GM19438 (cell line): ENCODE measurements at regions not wholly inside any gene's neighbourhood (a gene's known extent, or its start where the extent isn't known, plus 50 kb on each side); places are given as distances from the start of the nearest gene placed in this dataset.

Experiments
- ATAC-seq: cut with Tn5 transposase; IDR thresholded peaks from one replicate; pipeline ENCODE4 v1.9.1; 2021; ENCODE audit warnings: low read depth; ENCODE audit not compliant: unreplicated experiment

GRCh38 chr18:78086931-78087330 is 837.3 kb downstream of the GALR1 start:
- ATAC-seq = no peak

- no peak for ATAC-seq
Measured at GRCh38 chr18:78087338-78087737, 837.7 kb downstream of the GALR1 start.

DNA sequence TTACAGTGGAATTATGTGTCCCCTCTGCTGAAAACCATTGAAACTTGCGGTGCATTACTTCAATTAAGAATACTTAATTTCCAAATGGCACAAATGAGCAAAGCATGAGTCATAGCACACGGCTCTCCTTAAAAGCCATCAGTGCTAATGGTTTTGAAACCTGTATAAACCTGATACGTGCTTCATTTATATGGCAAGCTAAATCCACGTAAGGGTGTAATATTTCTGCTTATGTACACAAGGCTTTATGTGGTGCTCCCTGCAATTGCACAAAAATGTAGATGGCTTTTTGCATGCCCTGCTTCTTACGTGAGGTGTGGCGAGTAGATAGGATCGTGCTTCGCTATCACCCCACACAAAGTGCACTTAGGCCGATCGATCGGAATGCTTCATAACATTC is 840.9 kb downstream of the GALR1 start:
- no peak for ATAC-seq

DNA sequence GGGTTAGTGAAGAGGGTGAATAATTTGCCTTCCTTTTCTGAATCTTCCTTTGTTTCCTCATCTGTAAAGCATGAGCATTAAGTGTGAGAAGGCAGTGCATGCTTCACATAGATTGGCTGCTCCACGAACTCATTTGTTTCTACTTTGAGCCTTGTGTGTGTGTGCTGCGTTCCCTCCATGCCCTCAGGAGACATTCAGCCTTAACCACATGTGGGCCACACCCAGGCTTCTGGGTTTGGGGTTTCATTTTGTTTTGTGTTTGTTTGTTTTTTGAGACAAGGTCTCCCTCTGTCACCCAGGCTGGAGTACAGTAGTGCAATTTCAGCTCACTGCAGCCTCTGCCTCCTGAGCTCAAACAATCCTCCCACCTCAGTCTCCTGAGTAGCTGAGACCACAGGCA is 843.3 kb downstream of the GALR1 start:
- ATAC-seq = no peak

DNA sequence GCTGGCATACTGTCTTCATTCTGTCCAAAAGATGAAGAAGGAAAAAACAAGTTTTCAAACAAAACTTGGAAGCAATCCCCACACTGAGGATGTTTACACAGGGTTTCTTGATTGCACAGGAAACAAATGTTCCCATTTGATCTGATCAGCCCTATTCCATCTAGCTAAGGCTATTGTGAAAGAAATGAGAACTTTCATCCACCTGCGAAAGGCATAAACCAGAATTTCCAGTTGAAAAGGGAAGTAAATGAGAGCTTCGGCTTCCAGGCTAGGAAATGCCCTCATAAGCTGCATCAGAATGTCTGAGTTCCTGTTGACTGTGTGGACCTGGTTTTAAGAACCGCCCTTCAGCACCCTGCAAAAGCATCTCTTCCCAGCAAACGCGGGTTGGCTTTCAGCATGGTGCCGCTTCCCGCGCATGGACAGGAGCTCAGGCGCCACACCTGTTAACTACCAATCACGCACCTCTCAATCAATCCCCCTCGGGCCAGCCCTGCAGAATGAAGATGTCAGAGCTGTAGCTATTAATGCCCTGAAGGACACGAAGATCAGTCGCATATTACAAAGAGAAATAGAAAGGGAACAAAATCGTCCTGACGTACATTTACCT is 850.4 kb downstream of the GALR1 start:
- ATAC-seq = no peak

DNA sequence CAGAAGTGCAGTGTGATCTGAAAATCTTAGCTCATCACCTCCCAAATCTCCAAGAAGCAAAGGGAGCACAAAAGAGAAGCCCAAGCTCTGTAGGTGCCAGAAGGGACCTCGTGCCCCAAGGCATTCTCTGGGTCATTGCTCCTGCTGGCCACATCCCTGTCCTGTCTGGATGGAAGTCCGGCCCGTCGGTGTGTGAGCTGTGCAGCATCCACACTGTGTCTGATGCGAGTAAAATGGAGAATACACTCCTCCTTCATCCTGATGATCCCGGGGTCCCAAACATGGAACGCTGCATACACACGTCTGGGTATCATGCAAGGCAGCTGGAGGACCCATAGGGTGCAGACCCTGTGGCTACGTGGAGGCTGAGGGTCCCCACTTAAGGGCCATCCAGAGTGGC is 851.4 kb downstream of the GALR1 start:
- no peak for ATAC-seq

GRCh38 chr18:78102135-78102534 is 852.5 kb downstream of the GALR1 start:
- ATAC-seq = no peak

GRCh38 chr18:78105611-78106010 is 856.0 kb downstream of the GALR1 start:
- no peak for ATAC-seq

DNA sequence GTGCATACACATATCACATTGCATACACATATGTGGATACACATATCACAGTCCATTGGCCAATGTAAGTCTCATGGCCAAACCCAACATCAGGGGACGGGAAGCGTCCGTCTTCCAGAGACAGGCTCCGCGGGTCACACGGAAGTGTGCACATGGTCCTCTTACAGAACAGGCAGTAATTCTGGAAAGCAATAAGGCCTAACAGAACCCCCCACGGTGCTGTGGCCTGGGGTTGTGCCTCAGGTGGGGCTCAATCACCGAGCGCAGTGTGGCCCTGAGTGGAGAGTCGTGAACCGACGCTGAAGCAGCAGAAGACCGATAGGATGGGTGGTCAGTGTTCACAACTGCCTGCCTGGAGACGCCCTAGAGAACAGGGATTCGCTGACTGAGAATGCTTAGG is 857.3 kb downstream of the GALR1 start:
- ATAC-seq = no peak

DNA sequence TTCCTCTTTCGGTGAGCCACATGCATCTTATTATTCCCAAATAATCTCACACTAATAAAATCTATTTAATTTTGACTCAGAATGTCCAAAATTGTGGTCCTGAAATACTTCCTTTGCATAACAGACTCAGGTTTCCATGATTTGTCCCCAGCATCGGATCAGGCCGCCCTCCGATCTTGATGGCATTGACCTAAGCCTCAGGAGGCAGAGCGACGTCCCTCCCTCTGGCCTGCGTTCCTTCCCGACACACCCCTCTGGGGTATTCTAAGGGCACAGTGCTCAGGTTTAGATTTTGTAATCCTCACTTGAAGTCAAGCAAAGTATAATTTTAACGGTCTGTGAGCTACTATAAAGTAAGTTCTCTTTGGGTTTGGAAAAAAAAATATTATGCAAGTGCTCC is 857.7 kb downstream of the GALR1 start:
- no peak for ATAC-seq

DNA sequence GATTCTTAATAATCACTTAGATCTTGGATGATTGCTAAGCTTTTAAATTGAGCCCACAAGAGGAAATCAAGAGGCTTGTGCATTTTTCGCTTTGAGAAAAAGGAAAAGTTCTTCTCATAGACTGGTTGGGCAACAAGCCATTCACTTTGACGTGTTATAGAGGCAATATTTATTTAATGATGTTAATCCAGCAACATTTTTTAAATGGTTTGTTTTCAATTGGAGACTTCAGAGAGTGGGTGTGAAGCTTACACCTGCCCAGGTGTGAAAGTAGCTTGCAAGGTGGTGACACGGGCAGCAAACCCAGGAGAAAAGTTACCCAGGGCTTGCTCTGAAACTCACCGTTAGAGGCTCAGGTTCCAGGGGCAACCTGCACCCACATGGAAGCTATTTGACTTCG is 858.9 kb downstream of the GALR1 start:
- no peak for ATAC-seq

DNA sequence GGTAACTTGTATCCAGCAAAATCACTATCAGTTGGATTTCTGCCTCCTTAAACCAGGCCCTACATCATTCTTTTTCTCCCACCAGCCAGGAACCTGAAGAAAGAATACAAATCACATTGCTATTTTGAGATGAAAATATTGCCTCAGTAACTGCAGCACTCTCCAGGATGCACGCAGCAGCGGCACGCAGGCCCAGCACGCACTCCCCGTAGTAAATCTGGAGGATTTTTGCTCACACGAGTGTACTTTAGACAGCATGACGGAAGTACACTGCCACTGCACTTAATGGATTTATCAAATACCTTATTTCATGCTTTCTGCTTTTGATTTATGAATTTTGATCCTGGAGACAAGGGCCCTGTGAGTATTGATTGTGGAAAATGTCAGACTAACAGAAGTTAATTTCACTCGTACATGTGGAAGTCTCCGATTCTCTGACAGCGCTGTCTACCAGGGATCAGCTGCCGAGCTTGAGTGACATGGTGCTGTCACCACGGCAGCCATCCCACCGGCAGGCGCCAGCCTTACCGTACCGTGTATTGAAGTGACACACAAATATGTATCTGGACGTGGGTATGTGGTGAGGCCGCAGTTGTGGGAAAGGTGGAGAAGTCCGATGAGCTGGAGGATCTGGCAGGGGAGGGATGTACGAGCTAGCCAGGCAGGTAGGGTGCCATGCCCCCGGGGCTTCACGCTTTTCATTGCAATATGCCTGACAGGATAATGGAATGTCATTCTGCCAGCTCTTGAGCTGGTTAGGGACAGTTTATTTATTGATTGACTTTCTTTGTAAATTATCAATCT is 863.7 kb downstream of the GALR1 start:
- ATAC-seq = no peak

- ATAC-seq = no peak
Measured at GRCh38 chr18:78113940-78114251, 864.2 kb downstream of the GALR1 start.

GRCh38 chr18:78115896-78116561 is 863.6 kb upstream of the SALL3 start:
- ATAC-seq = no peak

DNA sequence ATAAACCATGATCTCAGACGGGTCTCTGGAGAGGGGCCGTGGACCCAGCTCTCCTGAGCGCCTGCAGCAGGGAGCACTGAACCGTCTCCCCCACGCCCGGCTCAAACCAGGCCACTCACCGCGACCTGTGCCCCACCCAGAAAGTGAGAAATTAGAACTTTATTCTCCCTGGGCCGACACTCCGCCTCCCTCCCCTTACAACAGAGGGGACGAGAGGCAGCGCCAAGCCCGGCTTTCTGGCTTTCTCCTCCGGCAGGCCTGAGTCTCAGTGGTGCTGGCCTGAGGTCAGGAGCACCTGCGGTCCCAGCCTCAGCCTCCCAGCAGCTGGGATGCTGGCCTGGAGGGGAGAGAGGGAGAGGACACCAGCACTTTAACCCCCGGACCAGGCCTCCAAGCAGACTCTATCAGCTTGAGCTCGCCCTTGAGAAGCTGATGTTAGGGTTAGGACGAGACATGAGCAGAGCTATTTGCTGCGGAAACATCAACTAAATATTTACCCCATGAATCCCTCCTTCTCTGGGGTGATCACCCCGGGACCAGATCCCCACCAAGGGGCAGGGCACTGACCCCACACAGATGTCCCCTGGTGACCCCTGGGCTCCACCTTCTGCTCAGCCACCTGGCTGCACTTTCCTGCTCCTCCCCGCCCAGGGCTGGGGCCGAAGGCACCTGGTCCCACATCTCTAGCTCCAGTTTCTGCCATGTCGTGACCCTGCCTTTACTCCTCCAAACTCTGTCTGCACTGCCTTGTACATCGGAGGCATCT is 856.3 kb upstream of the SALL3 start:
- ATAC-seq = no peak

DNA sequence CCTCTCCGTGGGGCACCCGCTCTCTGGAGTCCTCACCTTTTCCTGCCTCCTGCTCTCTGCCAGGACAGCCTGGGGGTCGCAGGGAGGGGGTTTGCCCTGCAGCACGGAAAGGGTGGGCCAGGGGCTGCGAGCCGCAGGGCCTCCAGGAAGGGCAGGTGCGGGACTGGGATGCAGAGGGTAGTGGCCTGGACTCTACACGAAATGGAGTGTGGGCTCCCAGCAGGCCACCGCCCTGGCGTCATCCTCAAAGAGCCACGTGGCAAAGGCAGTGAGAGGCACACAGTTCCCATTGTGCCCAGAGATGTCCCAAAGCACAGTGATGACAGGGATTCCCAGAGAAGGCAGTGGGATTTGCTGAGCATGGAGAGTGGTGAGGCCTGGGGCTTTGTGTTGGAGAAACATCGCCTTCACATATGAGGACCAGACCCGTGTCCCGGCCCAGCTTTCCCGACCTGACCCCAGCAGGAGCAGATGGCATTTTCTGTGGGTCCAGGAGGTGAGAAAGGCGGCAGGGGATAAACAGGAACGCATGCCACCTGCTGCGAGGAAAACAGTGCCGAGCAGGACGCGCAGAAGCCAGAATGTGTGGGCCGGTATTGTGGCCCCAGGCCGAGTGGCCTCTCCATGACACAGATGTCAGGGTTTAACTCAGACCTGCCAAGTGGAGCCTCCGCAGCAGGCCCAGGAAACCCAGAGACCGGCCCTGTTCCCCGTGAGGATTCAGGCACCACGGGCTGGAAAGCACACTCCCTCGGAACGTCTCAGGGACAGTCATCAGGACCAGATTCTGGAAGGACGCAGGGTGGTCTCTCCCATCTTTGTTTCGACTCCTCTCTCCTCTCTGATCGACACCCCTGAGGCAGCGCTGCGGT is 855.5 kb upstream of the SALL3 start:
- ATAC-seq = no peak

- no peak for ATAC-seq
Measured at GRCh38 chr18:78125206-78125896, 854.3 kb upstream of the SALL3 start.

GRCh38 chr18:78126106-78126505 is 853.5 kb upstream of the SALL3 start:
- ATAC-seq = no peak

DNA sequence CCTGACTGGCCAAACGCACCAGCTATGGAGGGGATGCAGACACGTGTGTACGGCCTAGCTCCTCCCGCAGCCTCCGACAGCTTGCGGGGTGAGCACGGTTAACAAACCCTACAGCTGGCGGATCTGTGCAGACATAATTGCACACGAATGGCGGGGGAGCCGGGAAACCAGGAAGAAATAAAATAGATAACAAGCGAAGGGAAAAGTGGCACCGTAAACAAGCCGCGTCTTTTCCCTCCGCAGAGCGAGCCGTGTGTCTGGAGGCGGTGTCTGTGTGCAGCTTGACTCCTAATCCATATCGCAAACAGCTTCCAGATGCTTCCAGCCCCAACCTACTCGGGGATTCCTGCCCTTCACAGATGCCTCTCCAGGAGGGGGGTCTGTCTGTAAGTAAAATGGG is 853.1 kb upstream of the SALL3 start:
- no peak for ATAC-seq

DNA sequence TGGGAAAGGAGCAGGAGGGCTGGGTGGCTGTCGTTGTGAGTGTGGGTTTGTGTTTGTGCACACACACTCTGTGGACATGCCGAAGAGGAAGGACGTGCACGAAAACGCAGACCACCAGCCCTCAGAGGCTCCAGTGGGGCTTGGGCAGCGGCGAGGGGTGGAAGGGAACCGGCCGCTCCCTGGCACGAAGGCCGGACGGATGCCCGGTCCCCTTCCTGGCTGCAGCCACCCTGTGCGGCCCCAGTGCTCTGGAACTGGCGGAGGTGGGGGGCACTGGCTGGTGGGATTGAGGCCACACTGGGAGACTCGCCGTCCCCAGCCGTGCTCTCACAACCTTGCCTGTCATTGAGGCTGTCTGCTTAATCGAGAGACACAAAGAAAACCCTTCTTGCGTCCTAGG is 852.6 kb upstream of the SALL3 start:
- no peak for ATAC-seq
